ENCODE measurements at regions not wholly inside any gene's neighbourhood (a gene's known extent, or its start where the extent isn't known, plus 50 kb on each side); places are given as distances from the start of the nearest gene placed in this dataset.

- Histone ChIP-seq H3K4me1 (peaks cover 0 to 6% (median 3%) of the 10 kb centered on the region in 4 donors), H3K4me3 (no peak overlapping the region), H3K9me3 (no peaks in the 10 kb centered on the region), H3K36me3 (no peaks in the 10 kb centered on the region), H3K27me3 (no peaks in the 10 kb centered on the region), H3K27ac (no peak overlapping the region)
- intact Hi-C loops (cut with DNase I), result no loop called here
- DNase-seq, result no peak
- TF ChIP-seq POLR2AphosphoS5 (IDR thresholded peaks at IDR 0.05) (no peak), POLR2A (IDR thresholded peaks at IDR 0.05) (no peak), CTCF (IDR thresholded peaks at IDR 0.05) (no peak), EP300 (IDR thresholded peaks at IDR 0.05) (no peak)
Measured at GRCh38 chr20:11193241-11193640, 519.4 kb upstream of the JAG1 start.

GRCh38 chr20:11195169-11195568, 521.4 kb upstream of the JAG1 start:
- Histone ChIP-seq H3K36me3 (no peaks in the 10 kb centered on the region), H3K4me1 (peaks cover 0 to 6% (median 3%) of the 10 kb centered on the region in 4 donors), H3K4me3 (no peak overlapping the region), H3K27ac (no peak overlapping the region), H3K27me3 (no peaks in the 10 kb centered on the region), H3K9me3 (no peaks in the 10 kb centered on the region)
- 22 to 68% methylated on average over 6 of the region's 6 CpGs for WGBS, 2 donors
- DNase-seq, result no peak
- TF ChIP-seq POLR2AphosphoS5 (IDR thresholded peaks at IDR 0.05), result no peak
- TF ChIP-seq POLR2A (IDR thresholded peaks at IDR 0.05), result no peak
- TF ChIP-seq EP300 (IDR thresholded peaks at IDR 0.05), result no peak
- no peak for TF ChIP-seq CTCF (IDR thresholded peaks at IDR 0.05)
- intact Hi-C loops (cut with DNase I), result no loop called here

GRCh38 chr20:11195899-11196558, 522.2 kb upstream of the JAG1 start:
- intact Hi-C loops (cut with DNase I), result no loop called here
- no peak for DNase-seq
- WGBS, 2 donors, result 74 to 75% methylated on average over 8 of the region's 8 CpGs
- Histone ChIP-seq H3K9me3 (no peaks in the 10 kb centered on the region), H3K27me3 (no peaks in the 10 kb centered on the region), H3K4me3 (no peak overlapping the region), H3K4me1 (peaks cover 0 to 6% (median 3%) of the 10 kb centered on the region in 4 donors), H3K27ac (peak overlapping the region in 1 of 4 donors; percentile 38), H3K36me3 (no peaks in the 10 kb centered on the region)
- TF ChIP-seq CTCF (IDR thresholded peaks at IDR 0.05) (no peak), POLR2AphosphoS5 (IDR thresholded peaks at IDR 0.05) (no peak), EP300 (IDR thresholded peaks at IDR 0.05) (no peak), POLR2A (IDR thresholded peaks at IDR 0.05) (no peak)

- TF ChIP-seq POLR2AphosphoS5 (IDR thresholded peaks at IDR 0.05), result no peak
- TF ChIP-seq EP300 (IDR thresholded peaks at IDR 0.05), result no peak
- no peak for TF ChIP-seq POLR2A (IDR thresholded peaks at IDR 0.05)
- TF ChIP-seq CTCF (IDR thresholded peaks at IDR 0.05), result no peak
- no peak for DNase-seq
- H3K27me3 ChIP-seq, result no peaks in the 10 kb centered on the region
- H3K4me1 ChIP-seq, result peaks cover 0 to 6% (median 3%) of the 10 kb centered on the region in 4 donors
- H3K4me3 ChIP-seq, result no peak overlapping the region
- H3K36me3 ChIP-seq, result no peaks in the 10 kb centered on the region
- intact Hi-C loops (cut with DNase I), result no loop called here
- no peak overlapping the region for H3K27ac ChIP-seq
- no peaks in the 10 kb centered on the region for H3K9me3 ChIP-seq
Measured at GRCh38 chr20:11197851-11198250, 524.1 kb upstream of the JAG1 start.

- Histone ChIP-seq H3K27ac (no peak overlapping the region), H3K4me3 (no peak overlapping the region), H3K4me1 (peaks cover 0 to 11% (median 5%) of the 10 kb centered on the region in 4 donors), H3K27me3 (no peaks in the 10 kb centered on the region), H3K36me3 (no peaks in the 10 kb centered on the region), H3K9me3 (no peaks in the 10 kb centered on the region)
- intact Hi-C loops (cut with DNase I), result no loop called here
- no peak for DNase-seq
- no peak for TF ChIP-seq POLR2A (IDR thresholded peaks at IDR 0.05)
- no peak for TF ChIP-seq POLR2AphosphoS5 (IDR thresholded peaks at IDR 0.05)
- TF ChIP-seq EP300 (IDR thresholded peaks at IDR 0.05), result no peak
- TF ChIP-seq CTCF (IDR thresholded peaks at IDR 0.05), result no peak
Measured at GRCh38 chr20:11200423-11200822, 526.6 kb upstream of the JAG1 start.

Data from sigmoid colon (tissue), 6 donors.